NOMO-1 treated with dmso at 0.1 percent for 144 hours (cell line): ENCODE measurements at regions not wholly inside any gene's neighbourhood (a gene's known extent, or its start where the extent isn't known, plus 50 kb on each side); places are given as distances from the start of the nearest gene placed in this dataset.

Experiments
- DNase-seq: peaks from one replicate; lab custom pipeline; 2025; ENCODE audit not compliant: unreplicated experiment; lab: John Stamatoyannopoulos, UW

DNA sequence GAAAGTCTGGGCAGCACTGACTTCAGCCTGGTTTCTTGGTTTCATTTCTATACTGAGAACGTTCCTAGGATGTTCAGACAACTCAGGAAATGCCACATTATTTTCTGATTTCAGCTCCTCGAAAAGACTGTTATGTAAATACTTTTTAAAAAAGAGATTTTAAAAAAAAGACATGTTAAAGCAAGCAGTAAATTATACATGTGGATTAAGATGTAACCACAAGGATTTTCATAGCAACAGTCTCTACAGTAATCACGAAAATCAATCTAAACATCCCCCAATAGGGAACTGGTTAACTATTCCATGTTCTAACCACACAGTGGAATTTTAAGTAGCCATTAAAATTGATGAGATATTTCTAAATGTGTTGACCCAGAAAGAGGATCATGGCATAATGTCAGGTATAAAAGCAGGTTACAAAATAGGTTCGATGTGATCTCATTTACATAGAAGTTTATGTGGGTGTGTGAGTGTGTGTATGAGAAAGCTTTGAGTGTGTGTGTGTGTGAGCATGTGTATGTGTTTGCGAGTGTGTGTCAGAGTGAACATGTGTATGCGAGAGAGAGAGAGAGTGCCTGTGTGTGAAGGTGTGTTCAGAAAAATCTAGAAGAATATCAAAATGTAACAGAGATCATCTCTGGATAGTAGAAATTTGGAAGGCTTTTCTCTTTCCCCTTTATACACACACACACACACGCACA is 63.0 kb upstream of the ERCC4 start:
- no peak for DNase-seq

DNA sequence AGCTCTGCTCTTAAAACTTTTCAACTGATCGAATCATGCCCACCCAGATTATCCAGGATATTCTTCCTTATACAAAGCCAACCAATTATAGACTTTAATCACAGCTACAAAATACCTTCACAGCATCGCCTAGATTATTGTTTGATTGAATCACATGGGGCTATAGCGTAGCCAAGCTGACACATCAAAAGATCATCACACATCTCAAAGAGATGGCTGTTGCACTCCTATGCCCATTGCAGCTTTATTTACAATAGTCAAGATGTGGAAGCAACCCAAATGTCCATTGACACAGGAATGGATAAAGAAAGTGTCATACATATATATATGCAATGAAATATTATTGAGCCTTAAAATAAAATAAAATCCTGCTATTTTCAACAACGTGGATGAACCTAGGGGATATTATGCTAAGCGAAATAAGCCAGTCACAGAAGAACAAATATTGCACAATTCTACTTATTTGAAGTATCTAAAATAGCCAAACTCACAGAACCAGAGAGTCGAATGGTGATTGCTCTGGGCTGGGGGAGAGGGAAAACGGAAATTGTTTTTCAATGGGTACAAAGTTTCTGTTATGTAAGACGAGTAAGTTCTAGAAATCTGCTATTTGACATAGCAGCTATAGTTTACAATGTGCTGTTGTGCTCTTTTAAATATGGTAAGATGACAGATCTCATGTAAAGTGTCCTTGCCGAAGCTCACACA is 60.9 kb upstream of the ERCC4 start:
- no peak for DNase-seq

DNA sequence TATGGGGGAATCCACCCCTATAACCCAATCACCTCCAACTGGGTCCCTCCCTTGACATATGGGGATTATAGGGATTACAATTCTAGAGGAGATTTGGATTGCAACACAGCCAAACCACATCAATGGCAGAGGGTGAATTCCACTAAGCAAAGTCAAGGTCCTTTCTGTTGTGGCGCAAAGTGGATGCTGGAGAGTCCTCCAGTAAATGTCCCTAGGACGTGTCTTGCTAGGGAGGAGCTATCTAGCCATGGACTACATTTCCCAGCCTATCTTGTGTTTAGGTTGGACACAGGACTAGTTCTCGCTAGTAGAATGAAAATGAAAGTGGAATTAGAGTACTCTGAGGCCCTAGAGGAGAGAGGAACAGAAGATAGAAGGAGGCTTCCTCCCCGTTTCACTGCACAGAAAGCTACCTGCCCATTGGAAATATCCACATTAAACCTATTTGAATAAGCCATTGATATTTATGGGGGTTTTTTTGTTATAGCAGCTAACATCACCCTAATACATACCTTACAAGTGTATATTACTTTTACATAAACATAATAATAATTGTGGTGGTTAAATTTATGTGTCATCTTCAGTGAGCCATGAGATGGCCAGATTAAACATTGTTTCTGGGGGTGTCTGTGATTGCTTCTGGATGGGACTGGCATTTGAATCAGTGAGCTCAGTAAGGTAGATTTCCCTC is 56.7 kb upstream of the ERCC4 start:
- DNase-seq, result no peak

- peak; percentile 32 for DNase-seq
Measured at GRCh38 chr16:13864689-13865088, 55.3 kb upstream of the ERCC4 start.

DNA sequence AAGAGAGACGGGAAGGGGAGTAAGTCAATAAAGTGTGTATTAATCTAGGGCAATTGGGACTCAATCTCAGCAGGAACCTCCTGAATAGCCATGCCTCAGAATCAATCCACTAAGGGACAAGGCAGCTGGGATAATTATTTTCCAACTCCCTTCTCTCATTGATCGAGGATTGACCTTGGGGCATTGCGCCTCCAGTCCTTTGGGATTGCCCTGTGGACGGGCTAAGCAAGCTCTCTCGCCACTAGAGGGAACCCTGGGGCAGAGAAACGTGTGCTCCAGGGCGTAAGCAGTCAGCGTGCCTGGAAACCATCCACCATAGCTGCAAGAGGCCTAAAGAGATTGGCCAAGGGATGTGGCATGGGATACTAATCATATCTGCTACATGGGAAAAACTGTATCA is 53.9 kb upstream of the ERCC4 start:
- no peak for DNase-seq
